ENCODE measurements at regions not wholly inside any gene's neighbourhood (a gene's known extent, or its start where the extent isn't known, plus 50 kb on each side); places are given as distances from the start of the nearest gene placed in this dataset.

- TF ChIP-seq EZH2 (IDR thresholded peaks at IDR 0.05; ENCODE audit: low read depth) = no peak
- TF ChIP-seq, protein P1, sequence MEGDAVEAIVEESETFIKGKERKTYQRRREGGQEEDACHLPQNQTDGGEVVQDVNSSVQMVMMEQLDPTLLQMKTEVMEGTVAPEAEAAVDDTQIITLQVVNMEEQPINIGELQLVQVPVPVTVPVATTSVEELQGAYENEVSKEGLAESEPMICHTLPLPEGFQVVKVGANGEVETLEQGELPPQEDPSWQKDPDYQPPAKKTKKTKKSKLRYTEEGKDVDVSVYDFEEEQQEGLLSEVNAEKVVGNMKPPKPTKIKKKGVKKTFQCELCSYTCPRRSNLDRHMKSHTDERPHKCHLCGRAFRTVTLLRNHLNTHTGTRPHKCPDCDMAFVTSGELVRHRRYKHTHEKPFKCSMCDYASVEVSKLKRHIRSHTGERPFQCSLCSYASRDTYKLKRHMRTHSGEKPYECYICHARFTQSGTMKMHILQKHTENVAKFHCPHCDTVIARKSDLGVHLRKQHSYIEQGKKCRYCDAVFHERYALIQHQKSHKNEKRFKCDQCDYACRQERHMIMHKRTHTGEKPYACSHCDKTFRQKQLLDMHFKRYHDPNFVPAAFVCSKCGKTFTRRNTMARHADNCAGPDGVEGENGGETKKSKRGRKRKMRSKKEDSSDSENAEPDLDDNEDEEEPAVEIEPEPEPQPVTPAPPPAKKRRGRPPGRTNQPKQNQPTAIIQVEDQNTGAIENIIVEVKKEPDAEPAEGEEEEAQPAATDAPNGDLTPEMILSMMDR (conservative IDR thresholded peaks at IDR 0.05) = no peak
Observed at GRCh38 chr13:109567315-109567714, 219.1 kb downstream of the IRS2 start.
